ENCODE measurements at regions not wholly inside any gene's neighbourhood (a gene's known extent, or its start where the extent isn't known, plus 50 kb on each side); places are given as distances from the start of the nearest gene placed in this dataset.
A peak's percentile ranks its signal among the peaks of the same experiment; 100 is the strongest.

DNA sequence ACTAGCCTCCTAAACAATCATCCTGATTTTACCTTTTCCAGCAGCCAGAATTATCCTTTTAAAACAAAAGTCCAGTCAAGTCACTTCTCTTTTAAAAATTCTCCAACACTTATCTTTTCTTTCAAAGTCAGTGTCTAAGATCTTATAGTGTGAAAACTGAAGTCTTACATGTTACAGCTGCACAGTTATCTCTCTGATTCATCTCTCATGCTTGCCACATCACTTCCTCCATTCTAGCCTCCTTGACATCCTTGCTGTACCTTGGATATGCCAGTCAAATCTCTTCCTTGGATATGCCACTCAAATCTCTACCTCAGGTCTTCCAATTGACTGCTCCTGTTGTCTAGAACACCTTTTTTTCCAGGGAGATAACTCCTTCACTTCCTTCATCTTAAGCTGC, 361.7 kb upstream of the FTMT start:
- Histone ChIP-seq H3K79me2 (ENCODE audit: insufficient read depth, low read length) (no peaks in the 10 kb centered on the region), H4K20me1 (ENCODE audit: insufficient read depth) (no peaks in the 10 kb centered on the region), H3K27ac (ENCODE audit: low read depth, low read length) (no peak overlapping the region), H3K4me2 (ENCODE audit: low read length) (no peak overlapping the region), H3K4me1 (ENCODE audit: control insufficient read depth in 1 of 2, insufficient read depth in 2 of 2, low read length in 2 of 2) (no peaks in the 10 kb centered on the region), H2AFZ (ENCODE audit: low read depth, low read length, poor library complexity, severe bottlenecking) (peak overlapping the region; percentile 16), H3K36me3 (ENCODE audit: control insufficient read depth in 1 of 2, insufficient read depth in 2 of 2, low read length in 2 of 2) (no peaks in the 10 kb centered on the region), H3K4me3 (replicated peaks in 1 of 2; ENCODE audit: low read depth in 1 of 2, low read length in 2 of 2) (no peak overlapping the region), H3K9ac (ENCODE audit: low read length) (no peak overlapping the region), H3K9me3 (ENCODE audit: control insufficient read depth in 1 of 2, insufficient read depth in 1 of 2, low read depth in 1 of 2, low read length in 2 of 2) (no peaks in the 10 kb centered on the region), H3K9me2 (ENCODE audit: insufficient read depth) (no peaks in the 10 kb centered on the region), H3K27me3 (ENCODE audit: insufficient read depth, low read length) (no peaks in the 10 kb centered on the region)
- ChIA-PET POLR2A (no interaction called here), CTCF (no interaction called here), RAD21 (ENCODE audit: low non-redundant PET in 1 of 2, low total read pairs in 2 of 2, uncharacterized antibody in 2 of 2, unreplicated experiment in 2 of 2) (no interaction called here)
- TF ChIP-seq SRF (IDR thresholded peaks at IDR 0.05; ENCODE audit: low read depth) (no peak), JUND (IDR thresholded peaks at IDR 0.05) (no peak), ELF1 (IDR thresholded peaks at IDR 0.05; ENCODE audit: borderline replicate concordance, low read depth) (no peak), CTCF (IDR thresholded peaks at IDR 0.05 in 2 of 3, conservative IDR thresholded peaks at IDR 0.05 in 1 of 3; ENCODE audit: borderline replicate concordance in 1 of 3, insufficient read depth in 1 of 3, low read depth in 2 of 3, low read length in 2 of 3) (no peak), FOSL1 (IDR thresholded peaks at IDR 0.05; ENCODE audit: low read depth) (no peak), ZBTB33 (IDR thresholded peaks at IDR 0.05; ENCODE audit: extremely low read depth, insufficient replicate concordance, low read length) (no peak), ZNF274 (IDR thresholded peaks at IDR 0.05; ENCODE audit: low read depth, low read length) (no peak)
- no peak for DNase-seq (ENCODE audit: low read depth, low spot score)
- no peak for ATAC-seq
- intact Hi-C loops (cut with micrococcal nuclease): no loop called here
- BruUV-seq (replicated peaks): no TSS peak

Data from HCT116 (cell line).